Heart left ventricle (tissue), 16 donors: ENCODE measurements at regions not wholly inside any gene's neighbourhood (a gene's known extent, or its start where the extent isn't known, plus 50 kb on each side); places are given as distances from the start of the nearest gene placed in this dataset.
"Not testable (repeated sequence)": the region's sequence is repeated elsewhere in the genome, so short reads cannot be mapped to it uniquely, and the experiment has no call there.

ENCODE experiments used
- ATAC-seq, 4 donors: fragments of 200-7000 bp; cut with Tn5 transposase; one replicate each; pipeline ENCODE4 v1.9.1; 2020 to 2022; ENCODE audit warnings: moderate library complexity in 4 of 4, mild to moderate bottlenecking in 3 of 4, moderate number of reproducible peaks in 1 of 4
- DNase-seq, 5 donors: peaks; one replicate each; pipeline ENCODE4 v3.0.0-alpha.2; 2020
- H3K27ac ChIP-seq, 12 donors: fragments of 200-600 bp; sonication (generic) in 4 of 12; one replicate each; pipeline versions ENCODE4 v1.5.0 to v1.8.0; 2016 to 2022; ENCODE audit warnings: mild to moderate bottlenecking in 2 of 12
- H3K27me3 ChIP-seq, 9 donors: fragments of 200-600 bp; sonication (generic) in 2 of 9; one replicate each; pipeline versions ENCODE4 v1.5.1 to v1.8.0; 2016 to 2022; ENCODE audit warnings: mild to moderate bottlenecking in 3 of 9
- H3K36me3 ChIP-seq, 9 donors: fragments of 200-600 bp; sonication (generic) in 2 of 9; one replicate each; pipeline versions ENCODE4 v1.5.0 to v1.8.0; 2018 to 2022; ENCODE audit warnings: mild to moderate bottlenecking in 2 of 9
- H3K4me1 ChIP-seq, 12 donors: fragments of 200-600 bp; sonication (generic) in 4 of 12; one replicate each; pipeline versions ENCODE4 v1.5.0 to v1.8.0; 2016 to 2022; ENCODE audit warnings: mild to moderate bottlenecking in 3 of 12
- H3K4me3 ChIP-seq, 12 donors: fragments of 200-600 bp; sonication (generic) in 4 of 12; one replicate each; pipeline versions ENCODE4 v1.5.0 to v1.8.0; 2017 to 2022; ENCODE audit warnings: mild to moderate bottlenecking in 9 of 12, moderate library complexity in 4 of 12
- H3K9me3 ChIP-seq, 12 donors: fragments of 200-600 bp; sonication (generic) in 4 of 12; one replicate each; pipeline versions ENCODE4 v1.5.0 to v1.8.0; 2016 to 2022; ENCODE audit warnings: mild to moderate bottlenecking in 1 of 12
- POLR2A ChIP-seq, 2 donors: fragments of 450-650 bp; IDR thresholded peaks; one replicate each; pipeline ENCODE4 v1.6.1; 2017; ENCODE audit warnings: antibody characterized with exemption in 2 of 2, mild to moderate bottlenecking in 2 of 2, moderate library complexity in 2 of 2
- WGBS, 4 donors: extraction: QIAGEN DNeasy Blood & Tissue Kit in 2 of 4; methylation state at CpG; one replicate each; pipeline versions ENCODE4 v1.1.5 to v1.1.7; 2013 to 2018; 5-methylcytosine and 5-hydroxymethylcytosine counted together
- intact Hi-C, 10 donors: fragments of 100-400 bp; cut with DNase I; formaldehyde crosslinking; loops; one replicate each; pipeline versions ENCODE4 v1.11.1 to v1.14.2; 2022
- TF ChIP-seq, protein P1 (sequence below), 12 donors: fragments of 200-600 bp; sonication (generic) in 4 of 12; IDR thresholded peaks; one replicate each; pipeline versions ENCODE4 v1.5.0 to v1.8.0; 2018 to 2022; ENCODE audit warnings: antibody characterized with exemption in 12 of 12, mild to moderate bottlenecking in 5 of 12
- donor health status: ischemic (EF 13 %, LVEDD 7.1; RV severe dilation, severe dysfunction).
- donor health status: healthy with polysubstance abuse.
- donor health status: DM: no; HTN: yes; CAD: no.
- donor health status: DM: no; HTN: no; CAD: no.
- donor health status: ischemic (EF 25% LVEDD 6.9; RV normal size, moderate dysfunction).
- donor health status: ischemic (EF 25% LVEDD 5.7; RV mildly dilated, moderate dysfunction).
- donor health status: healthy.
- donor health status: DM: yes; HTN: yes; CAD: no.
- donor health status: ischemic (EF 35%, LVEDD 5.7; RV mildly dilated, moderate dysfunction).
- donor health status: nonischemic (EF 11% LVEDD 7.7; RV severe dilation, severe dysfunction).
- donor health status: DM: yes; HTN: yes; CAD: no.
- donor health status: PGD.
- donor health status: ischemic (EF 29% LVEDD 5.4; RV normal size, mild dysfunction).
- donor health status: nonischemic (EF 23%, LVEDD 6.1; RV moderate dilation, normal function).

DNA sequence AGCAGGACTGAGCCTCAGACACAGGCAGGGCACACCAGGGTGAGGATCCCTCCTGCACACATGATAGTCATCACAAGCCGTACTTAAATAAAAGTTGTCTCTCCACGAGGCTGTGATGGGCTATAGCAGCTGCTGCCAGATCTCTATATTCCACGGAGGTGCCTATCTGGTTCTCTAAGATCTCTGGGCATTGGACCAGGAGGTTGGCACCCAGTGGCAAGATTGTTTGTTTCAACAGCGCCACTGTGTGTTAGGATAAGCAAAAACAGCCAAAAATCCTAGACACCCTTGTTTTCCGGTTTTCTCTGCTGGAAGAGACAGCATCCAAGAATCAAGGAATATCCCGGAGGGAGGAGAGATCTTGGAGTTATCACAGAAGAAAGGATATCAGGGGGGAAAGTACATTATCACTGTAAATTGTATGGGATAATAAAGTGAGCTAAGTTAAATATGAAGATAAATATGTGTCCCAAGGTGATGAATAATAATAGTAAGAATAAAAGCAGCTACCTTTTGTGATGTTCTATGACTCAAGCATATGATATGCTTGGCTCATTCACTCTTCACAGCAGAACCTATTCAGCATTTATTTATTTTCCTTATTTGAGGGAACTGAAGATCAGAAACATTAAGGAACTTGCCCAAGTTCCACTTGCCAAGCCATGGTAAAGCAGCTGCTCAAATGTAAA lies 90.6 kb upstream of the AKAP13 start:
- H3K4me3 ChIP-seq = no peak overlapping the region
- no peak overlapping the region for H3K27ac ChIP-seq
- peak; percentile 60 to 87 (median 85) for ATAC-seq
- H3K36me3 ChIP-seq = no peaks in the 10 kb centered on the region
- TF ChIP-seq, protein P1, sequence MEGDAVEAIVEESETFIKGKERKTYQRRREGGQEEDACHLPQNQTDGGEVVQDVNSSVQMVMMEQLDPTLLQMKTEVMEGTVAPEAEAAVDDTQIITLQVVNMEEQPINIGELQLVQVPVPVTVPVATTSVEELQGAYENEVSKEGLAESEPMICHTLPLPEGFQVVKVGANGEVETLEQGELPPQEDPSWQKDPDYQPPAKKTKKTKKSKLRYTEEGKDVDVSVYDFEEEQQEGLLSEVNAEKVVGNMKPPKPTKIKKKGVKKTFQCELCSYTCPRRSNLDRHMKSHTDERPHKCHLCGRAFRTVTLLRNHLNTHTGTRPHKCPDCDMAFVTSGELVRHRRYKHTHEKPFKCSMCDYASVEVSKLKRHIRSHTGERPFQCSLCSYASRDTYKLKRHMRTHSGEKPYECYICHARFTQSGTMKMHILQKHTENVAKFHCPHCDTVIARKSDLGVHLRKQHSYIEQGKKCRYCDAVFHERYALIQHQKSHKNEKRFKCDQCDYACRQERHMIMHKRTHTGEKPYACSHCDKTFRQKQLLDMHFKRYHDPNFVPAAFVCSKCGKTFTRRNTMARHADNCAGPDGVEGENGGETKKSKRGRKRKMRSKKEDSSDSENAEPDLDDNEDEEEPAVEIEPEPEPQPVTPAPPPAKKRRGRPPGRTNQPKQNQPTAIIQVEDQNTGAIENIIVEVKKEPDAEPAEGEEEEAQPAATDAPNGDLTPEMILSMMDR (IDR thresholded peaks at IDR 0.05) = peak; percentile 29 to 67 (median 52)
- no peak for TF ChIP-seq POLR2A (IDR thresholded peaks at IDR 0.05)
- intact Hi-C loops = loop anchor here in 4 of 10 donors (10.0 kb wide), 3 partner anchors 125 to 555 kb away; no protein-coding TSS in a partner anchor
- H3K9me3 ChIP-seq = no peaks in the 10 kb centered on the region
- H3K27me3 ChIP-seq = no peaks in the 10 kb centered on the region
- peak in 4 of 5 donors; percentile 44 to 73 (median 60) for DNase-seq
- WGBS, 4 donors = 14 to 17% (median 16%) methylated on average over 5 to 6 of the region's 6 CpGs
- peaks cover 0 to 6% (median 0%) of the 10 kb centered on the region in 12 donors for H3K4me1 ChIP-seq

DNA sequence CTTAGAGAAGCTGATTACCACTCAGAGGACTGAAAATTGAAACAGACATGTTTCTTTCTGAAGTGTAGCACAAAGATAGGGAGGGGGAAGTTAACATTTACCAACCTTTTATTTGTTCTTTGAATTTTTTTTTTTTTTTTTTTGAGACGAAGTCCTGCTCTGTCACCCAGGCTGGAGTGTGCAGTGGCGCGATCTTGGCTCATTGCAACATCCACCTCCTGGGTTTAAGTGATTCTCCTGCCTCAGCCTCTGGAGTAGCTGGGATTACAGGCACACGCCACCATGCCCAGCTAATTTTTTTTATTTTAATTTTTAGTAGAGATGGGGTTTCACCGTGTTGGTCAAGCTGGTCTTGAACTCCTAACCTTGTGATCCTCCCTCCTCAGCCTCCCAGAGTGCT lies 87.8 kb upstream of the AKAP13 start:
- intact Hi-C loops = loop anchor here in 4 of 10 donors (10.0 kb wide), 3 partner anchors 122 to 552 kb away; no protein-coding TSS in a partner anchor
- H3K4me1 ChIP-seq = peaks cover 0 to 20% (median 10%) of the 10 kb centered on the region in 12 donors
- H3K4me3 ChIP-seq, H3K27ac ChIP-seq, H3K9me3 ChIP-seq, ATAC-seq, DNase-seq, H3K27me3 ChIP-seq, H3K36me3 ChIP-seq: not testable (repeated sequence)
- 86 to 96% (median 96%) methylated on average over 5 of the region's 5 CpGs for whole genome bisulfite sequencing, 4 donors

DNA sequence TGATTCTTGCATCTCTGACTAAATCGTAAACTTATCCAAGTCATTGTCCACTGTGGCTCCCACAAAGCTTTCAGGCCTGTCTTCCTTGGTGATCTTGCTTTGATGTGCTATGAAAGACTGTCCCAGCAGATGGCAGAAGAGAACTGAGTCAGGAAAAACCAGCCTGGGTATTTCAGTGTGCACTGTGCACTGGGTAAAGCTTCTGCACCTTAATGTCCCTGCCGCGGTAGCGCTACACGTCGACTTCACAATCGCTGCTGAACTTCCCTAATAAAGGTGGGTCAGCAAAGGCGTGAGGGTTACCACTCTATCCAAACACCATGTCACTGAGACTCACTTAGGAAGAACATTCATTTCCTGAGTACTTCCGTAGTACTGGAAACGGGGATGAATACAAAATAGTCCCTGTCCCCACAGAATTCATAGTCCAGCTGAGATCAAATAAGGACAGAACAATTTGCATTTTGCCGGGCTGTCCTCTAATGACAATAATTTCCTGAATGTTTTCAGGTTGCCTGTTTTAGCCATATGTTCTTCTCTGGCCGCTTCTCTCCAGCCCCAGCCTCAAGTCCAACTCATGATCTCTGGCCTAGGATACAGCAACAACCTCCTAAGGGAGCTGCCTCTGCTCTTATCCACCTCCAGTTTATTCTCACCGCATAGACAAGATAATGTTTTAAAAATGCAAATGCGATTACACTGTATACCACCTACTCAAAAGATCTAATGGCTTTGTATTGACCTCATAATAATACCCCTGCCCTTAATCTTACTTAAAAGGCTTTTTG lies 83.6 kb upstream of the AKAP13 start:
- ATAC-seq (peak; percentile 87 to 94 (median 94)), DNase-seq (peak in 4 of 5 donors; percentile 57 to 70 (median 63))
- intact Hi-C loops = loop anchor here in 9 of 10 donors (2.0 to 10.0 kb wide), 7 partner anchors 115 to 548 kb away; no protein-coding TSS in a partner anchor
- Histone ChIP-seq H3K9me3 (no peaks in the 10 kb centered on the region), H3K27ac (peak overlapping the region in 8 of 12 donors; percentile 9 to 57 (median 41)), H3K36me3 (no peaks in the 10 kb centered on the region), H3K27me3 (no peaks in the 10 kb centered on the region), H3K4me3 (peak overlapping the region in 9 of 12 donors; percentile 28 to 53 (median 45)), H3K4me1 (peaks cover 0 to 14% (median 7%) of the 10 kb centered on the region in 12 donors)
- 9 to 16% (median 10%) methylated on average over 14 of the region's 14 CpGs for WGBS, 4 donors
- no peak for TF ChIP-seq POLR2A (IDR thresholded peaks at IDR 0.05)
- TF ChIP-seq, protein P1 (IDR thresholded peaks at IDR 0.05) = peak; percentile 53 to 81 (median 72)

DNA sequence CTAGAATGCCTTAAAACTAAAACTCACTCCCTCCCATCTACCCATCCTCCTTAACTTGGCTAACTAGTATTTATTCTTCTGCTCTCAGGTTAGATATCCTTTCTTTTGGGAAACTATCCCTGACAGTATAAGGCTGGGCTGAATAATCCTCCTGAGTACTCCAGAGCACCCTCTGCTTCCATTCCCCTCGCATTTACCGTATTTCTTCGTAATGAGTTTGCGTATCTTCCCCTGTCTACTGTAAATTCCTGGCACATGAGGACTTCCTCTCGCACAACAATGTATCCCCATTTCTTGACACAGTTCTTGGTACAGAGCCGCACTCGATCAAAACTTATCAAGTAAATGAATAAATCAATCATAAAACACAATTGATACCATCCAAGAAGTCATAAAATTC lies 82.9 kb upstream of the AKAP13 start:
- no peaks in the 10 kb centered on the region for H3K27me3 ChIP-seq
- H3K9me3 ChIP-seq = no peaks in the 10 kb centered on the region
- peaks cover 0 to 14% (median 7%) of the 10 kb centered on the region in 12 donors for H3K4me1 ChIP-seq
- DNase-seq (no peak), ATAC-seq (no peak)
- H3K27ac ChIP-seq = peak overlapping the region in 3 of 12 donors; percentile 30 to 49 (median 43)
- H3K4me3 ChIP-seq = no peak overlapping the region
- no peaks in the 10 kb centered on the region for H3K36me3 ChIP-seq
- intact Hi-C loops = loop anchor here in 9 of 10 donors (2.0 to 10.0 kb wide), 7 partner anchors 115 to 547 kb away; no protein-coding TSS in a partner anchor
- whole genome bisulfite sequencing, 4 donors = 95 to 98% (median 97%) methylated on average over 7 of the region's 7 CpGs
- TF ChIP-seq, protein P1 (IDR thresholded peaks at IDR 0.05) = no peak
- TF ChIP-seq POLR2A (IDR thresholded peaks at IDR 0.05) = no peak
